B cell (primary cell): ENCODE measurements at regions not wholly inside any gene's neighbourhood (a gene's known extent, or its start where the extent isn't known, plus 50 kb on each side); places are given as distances from the start of the nearest gene placed in this dataset.

ENCODE experiments used
- ATAC-seq: fragments of 200-7000 bp; cut with Tn5 transposase; one replicate; pipeline ENCODE4 v1.10.0; 2021; ENCODE audit warnings: low read depth, mild to moderate bottlenecking, moderate number of reproducible peaks, moderate library complexity
- CTCF ChIA-PET: fragments of 350-600 bp; sonication (Branson Sonifier 250); formaldehyde crosslinking; loops from one replicate; lab custom pipeline; 2021; ENCODE audit warnings: antibody characterized with exemption, inconsistent platforms; lab: Charles Lee
- POLR2A ChIA-PET: fragments of 350-600 bp; sonication (Branson Sonifier 250); formaldehyde crosslinking; loops from one replicate; lab custom pipeline; 2021; ENCODE audit warnings: antibody characterized with exemption; lab: Charles Lee
- DNase-seq: peaks from one replicate; pipeline ENCODE4 v3.0.0; 2013
- H2AFZ ChIP-seq: 2 replicates; pipeline ENCODE4 v1.6.1; 2012; ENCODE audit warnings: mild to moderate bottlenecking, low read depth, low read length; ENCODE audit not compliant: insufficient read depth, poor library complexity, severe bottlenecking
- H3K27ac ChIP-seq, 2 donors: 1 replicate in 1 of 2; 2 replicates in 1 of 2; pipeline ENCODE4 v1.5.1; 2012 to 2013; ENCODE audit warnings: low read length in 2 of 2, mild to moderate bottlenecking in 2 of 2, moderate library complexity in 1 of 2
- H3K27me3 ChIP-seq, 4 experiments: fragments of 200-600 bp in 1 of 4; sonication (generic) in 1 of 4; replicated peaks in 1 of 4; 1 replicate in 2 of 4; 2 replicates in 2 of 4; pipeline versions ENCODE4 v1.6.1 to v1.7.0; 2013 to 2016; ENCODE audit warnings: low read length in 3 of 4, mild to moderate bottlenecking in 2 of 4, mixed read lengths in 1 of 4, moderate library complexity in 1 of 4; ENCODE audit not compliant: insufficient read depth in 4 of 4, control insufficient read depth in 3 of 4; ENCODE audit errors: control extremely low read depth in 1 of 4
- H3K36me3 ChIP-seq, 2 experiments: replicated peaks in 1 of 2; 1 replicate in 1 of 2; 2 replicates in 1 of 2; pipeline versions ENCODE4 v1.6.1 to v1.7.1; 2013; ENCODE audit warnings: low read length in 1 of 2; ENCODE audit not compliant: insufficient read depth in 2 of 2, control insufficient read depth in 1 of 2; ENCODE audit errors: control extremely low read depth in 1 of 2, extremely low read depth in 1 of 2
- H3K4me1 ChIP-seq, 2 donors: fragments of 200-600 bp in 1 of 2; sonication (generic) in 1 of 2; 1 replicate in 1 of 2; 2 replicates in 1 of 2; pipeline versions ENCODE4 v1.5.1 to v1.6.1; 2013 to 2017; ENCODE audit warnings: low read length in 2 of 2; ENCODE audit not compliant: control insufficient read depth in 2 of 2, insufficient read depth in 2 of 2
- H3K4me2 ChIP-seq: replicated peaks from 2 replicates; pipeline ENCODE3; 2012; ENCODE audit warnings: mild to moderate bottlenecking, low read depth, low read length; ENCODE audit not compliant: poor library complexity, severe bottlenecking
- H3K4me3 ChIP-seq, 5 experiments: fragments of 200-600 bp in 1 of 5; sonication (generic) in 1 of 5; 1 replicate in 3 of 5; 2 replicates in 2 of 5; pipeline versions ENCODE4 v1.5.1 to v1.7.0; 2011 to 2016; ENCODE audit warnings: low read length in 4 of 5, mild to moderate bottlenecking in 4 of 5, low read depth in 2 of 5, control low read depth in 1 of 5, moderate library complexity in 1 of 5; ENCODE audit not compliant: insufficient read depth in 1 of 5; ENCODE audit errors: control extremely low read depth in 1 of 5, extremely low read depth in 1 of 5
- H3K79me2 ChIP-seq: fragments of 200-600 bp; sonication (generic); one replicate; pipeline ENCODE4 v1.6.0; 2016; ENCODE audit warnings: low read length; ENCODE audit not compliant: control insufficient read depth, insufficient read depth
- H3K9ac ChIP-seq: fragments of 200-600 bp; sonication (generic); 2 replicates; pipeline ENCODE4 v1.6.1; 2017; ENCODE audit warnings: mild to moderate bottlenecking, low read length, moderate library complexity
- H3K9me3 ChIP-seq, 3 donors: one replicate each; pipeline versions ENCODE4 v1.6.1 to v1.7.1; 2013; ENCODE audit warnings: low read length in 2 of 3; ENCODE audit not compliant: control insufficient read depth in 2 of 3, insufficient read depth in 1 of 3; ENCODE audit errors: control extremely low read depth in 1 of 3
- H4K20me1 ChIP-seq: 2 replicates; pipeline ENCODE4 v1.6.0; 2012; ENCODE audit warnings: mild to moderate bottlenecking, low read length; ENCODE audit not compliant: insufficient read depth, control insufficient read depth, poor library complexity, severe bottlenecking
- H3K27ac Mint-ChIP-seq: one replicate; pipeline ENCODE4 v1.8.0; 2021; ENCODE audit warnings: mixed read lengths
- H3K27me3 Mint-ChIP-seq: one replicate; pipeline ENCODE4 v1.8.0; 2021; ENCODE audit warnings: mixed read lengths
- H3K4me1 Mint-ChIP-seq: one replicate; pipeline ENCODE4 v1.8.0; 2021; ENCODE audit warnings: mixed read lengths
- H3K4me3 Mint-ChIP-seq: one replicate; pipeline ENCODE4 v1.8.0; 2021; ENCODE audit warnings: mixed read lengths
- H3K9me3 Mint-ChIP-seq: one replicate; pipeline ENCODE4 v1.8.0; 2022; ENCODE audit warnings: mixed read lengths; ENCODE audit not compliant: insufficient read depth
- CTCF ChIP-seq: fragments of 200-600 bp; IDR thresholded peaks from one replicate; pipeline ENCODE4 v1.8.0; 2022; ENCODE audit warnings: antibody characterized with exemption, mild to moderate bottlenecking
- EZH2 ChIP-seq: IDR thresholded peaks from 2 replicates; pipeline ENCODE4 v1.6.1; 2012; ENCODE audit warnings: borderline replicate concordance, low read depth, mild to moderate bottlenecking, moderate library complexity, low read length; ENCODE audit not compliant: insufficient read depth, poor library complexity, severe bottlenecking
- WGBS: methylation state at CpG from one replicate; pipeline ENCODE4 v1.1.5; 2013; ENCODE audit warnings: missing lambda C conversion rate; ENCODE audit not compliant: insufficient coverage; 5-methylcytosine and 5-hydroxymethylcytosine counted together
- intact Hi-C: fragments of 100-400 bp; cut with micrococcal nuclease; formaldehyde crosslinking; loops from one replicate; pipeline ENCODE4 v1.10.0; 2022

- CTCF ChIA-PET = interaction anchor here (0.6 kb wide), 1 partner anchor 888 kb away, joined by 3 read pairs; no protein-coding TSS in a partner anchor
- H3K36me3 ChIP-seq = no peaks in the 10 kb centered on the region
- no peaks in the 10 kb centered on the region for H3K4me1 ChIP-seq
- H3K9ac ChIP-seq = no peak overlapping the region
- H3K27ac Mint-ChIP-seq = no peak overlapping the region
- WGBS = no CpG with 5 or more reads among the region's 4 CpGs
- no peak overlapping the region for H2AFZ ChIP-seq
- no peaks in the 10 kb centered on the region for H3K4me1 Mint-ChIP-seq
- H3K4me3 ChIP-seq = no peak overlapping the region
- no peak for DNase-seq
- H4K20me1 ChIP-seq = no peaks in the 10 kb centered on the region
- ATAC-seq = no peak
- no peak overlapping the region for H3K4me3 Mint-ChIP-seq
- H3K9me3 Mint-ChIP-seq = no peaks in the 10 kb centered on the region
- POLR2A ChIA-PET = no interaction called here
- intact Hi-C loops = no loop called here
- TF ChIP-seq EZH2 (no peak), CTCF (no peak)
- no peak overlapping the region for H3K27ac ChIP-seq
- no peaks in the 10 kb centered on the region for H3K27me3 ChIP-seq
- H3K4me2 ChIP-seq = no peak overlapping the region
- no peaks in the 10 kb centered on the region for H3K27me3 Mint-ChIP-seq
- H3K79me2 ChIP-seq = no peaks in the 10 kb centered on the region
- no peaks in the 10 kb centered on the region for H3K9me3 ChIP-seq
Measured at GRCh38 chrX:10787264-10787663, 166.9 kb upstream of the MID1 start.

DNA sequence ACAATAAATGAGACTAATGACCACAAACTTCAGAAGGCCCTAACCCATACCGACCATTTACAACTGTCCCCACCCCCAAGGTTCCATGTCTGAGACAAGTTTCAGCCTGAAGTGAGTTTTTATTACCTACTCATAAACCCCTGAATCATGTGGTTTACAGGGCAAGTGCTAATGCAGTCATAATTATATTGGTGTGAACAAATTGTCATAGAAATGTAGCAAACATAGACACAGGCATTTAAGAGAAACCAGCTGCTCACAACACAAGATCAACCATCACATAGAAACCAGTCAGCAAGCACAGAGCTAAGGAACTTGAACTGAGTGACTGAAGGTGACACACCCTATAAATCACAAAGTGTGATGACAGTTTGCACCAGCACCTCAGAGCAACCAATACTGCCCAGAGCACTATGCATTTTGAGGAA lies 173.8 kb upstream of the MID1 start:
- TF ChIP-seq EZH2 (no peak), CTCF (no peak)
- Histone ChIP-seq H3K9me3 (no peaks in the 10 kb centered on the region), H3K27ac (no peak overlapping the region), H2AFZ (no peak overlapping the region), H3K36me3 (no peaks in the 10 kb centered on the region), H3K27me3 (no peaks in the 10 kb centered on the region), H3K4me2 (no peak overlapping the region), H3K9ac (no peak overlapping the region), H3K79me2 (no peaks in the 10 kb centered on the region), H4K20me1 (no peaks in the 10 kb centered on the region), H3K4me3 (no peak overlapping the region), H3K4me1 (no peaks in the 10 kb centered on the region)
- no peak overlapping the region for H3K27ac Mint-ChIP-seq
- ATAC-seq (no peak), DNase-seq (no peak)
- no CpG with 5 or more reads among the region's 1 CpG for WGBS
- POLR2A ChIA-PET = no interaction called here
- no peaks in the 10 kb centered on the region for H3K27me3 Mint-ChIP-seq
- no peaks in the 10 kb centered on the region for H3K9me3 Mint-ChIP-seq
- H3K4me3 Mint-ChIP-seq = no peak overlapping the region
- CTCF ChIA-PET = no interaction called here
- intact Hi-C loops = no loop called here
- no peaks in the 10 kb centered on the region for H3K4me1 Mint-ChIP-seq
